IPS DF 4.7 (cell line): ENCODE measurements at regions not wholly inside any gene's neighbourhood (a gene's known extent, or its start where the extent isn't known, plus 50 kb on each side); places are given as distances from the start of the nearest gene placed in this dataset.
"Not testable (repeated sequence)": the region's sequence is repeated elsewhere in the genome, so short reads cannot be mapped to it uniquely, and the experiment has no call there.

Source experiments
- DNase-seq: peaks from one replicate; pipeline ENCODE4 v3.0.0-alpha.2; 2013; ENCODE audit warnings: low spot score; ENCODE audit errors: extremely low read depth

DNA sequence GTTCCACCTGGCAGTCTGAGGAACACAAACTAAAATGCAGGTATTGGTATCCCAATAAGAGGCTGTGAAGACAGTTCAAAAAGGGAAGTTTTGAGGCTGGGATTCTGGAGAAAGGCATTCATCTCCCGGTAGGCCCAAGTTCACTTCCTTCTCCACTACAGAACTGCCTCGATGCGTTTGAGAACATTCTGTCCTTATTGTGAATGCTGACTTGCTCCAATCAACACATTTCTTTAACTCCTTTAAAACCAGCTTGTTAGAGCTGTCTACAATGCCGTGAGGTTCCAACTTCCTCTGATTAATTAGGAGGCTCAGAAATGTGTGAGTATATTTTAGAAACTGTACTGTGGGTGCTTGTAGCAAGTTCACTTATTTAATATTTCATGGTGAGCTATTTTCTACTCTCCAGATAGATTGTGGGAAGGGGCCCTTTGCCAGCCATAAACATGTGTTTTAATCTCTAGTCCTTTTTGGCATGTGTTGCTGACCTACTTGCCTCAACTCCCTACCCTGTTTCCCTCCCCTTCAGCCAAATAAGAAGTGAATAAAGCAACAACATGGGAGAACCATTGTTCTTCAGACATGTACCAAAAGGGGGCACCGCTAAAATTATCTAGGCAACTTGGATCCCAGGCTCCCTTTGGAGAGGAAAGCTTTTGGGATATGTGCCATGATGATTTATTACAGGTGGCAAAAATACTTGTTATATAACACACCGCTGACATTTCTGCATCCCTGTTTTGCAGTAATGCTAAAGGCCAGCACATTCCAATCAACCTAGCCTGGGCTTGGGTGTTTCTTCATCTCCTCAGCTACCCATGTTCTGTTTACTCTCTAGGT is 245.6 kb downstream of the BLID start:
- DNase-seq = no peak

GRCh38 chr11:121869478-121869877 is 246.5 kb downstream of the BLID start:
- no peak for DNase-seq

GRCh38 chr11:121866754-121867153 is 249.3 kb downstream of the BLID start:
- no peak for DNase-seq

GRCh38 chr11:121864660-121865059 is 251.4 kb downstream of the BLID start:
- no peak for DNase-seq

DNA sequence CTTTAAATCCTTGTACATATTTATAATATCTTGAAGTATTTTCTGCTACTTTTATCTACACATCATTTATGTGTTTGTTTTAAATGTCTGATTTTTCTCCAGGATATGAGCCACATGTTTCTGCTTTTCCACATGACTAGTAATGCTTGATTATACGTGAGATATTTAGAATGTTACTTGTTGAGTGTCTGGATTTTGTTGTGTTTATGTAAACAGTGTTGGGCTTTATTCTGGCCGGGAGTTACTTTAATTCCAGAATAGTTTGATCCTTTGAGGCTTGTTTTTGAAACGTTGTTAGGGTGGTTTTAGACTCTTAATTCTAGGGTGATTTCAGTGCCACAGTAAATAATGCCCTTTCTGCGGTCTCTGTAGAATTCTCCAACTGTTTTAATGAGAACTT is 252.9 kb downstream of the BLID start:
- DNase-seq = no peak

GRCh38 chr11:121855138-121855537 is 260.9 kb downstream of the BLID start:
- not testable (repeated sequence) for DNase-seq

DNA sequence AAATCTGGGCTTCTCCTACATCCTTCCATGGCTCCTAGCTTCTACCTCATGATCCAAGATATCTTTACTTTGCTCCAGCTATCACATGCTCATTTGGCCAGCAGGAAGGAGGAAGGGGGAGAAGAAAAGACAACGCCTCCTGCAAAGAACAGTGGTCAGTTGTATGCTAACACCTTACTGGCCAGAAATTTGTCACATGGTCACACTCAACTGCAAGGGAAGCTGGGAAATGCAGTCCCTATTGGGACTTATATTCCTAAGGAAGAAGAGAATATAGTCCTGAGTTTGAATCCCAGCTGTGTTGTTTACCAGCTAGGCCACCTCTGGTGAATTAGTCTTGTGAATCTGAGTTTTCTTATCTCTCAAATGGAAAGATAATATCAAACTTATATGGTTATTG is 272.0 kb downstream of the BLID start:
- no peak for DNase-seq

DNA sequence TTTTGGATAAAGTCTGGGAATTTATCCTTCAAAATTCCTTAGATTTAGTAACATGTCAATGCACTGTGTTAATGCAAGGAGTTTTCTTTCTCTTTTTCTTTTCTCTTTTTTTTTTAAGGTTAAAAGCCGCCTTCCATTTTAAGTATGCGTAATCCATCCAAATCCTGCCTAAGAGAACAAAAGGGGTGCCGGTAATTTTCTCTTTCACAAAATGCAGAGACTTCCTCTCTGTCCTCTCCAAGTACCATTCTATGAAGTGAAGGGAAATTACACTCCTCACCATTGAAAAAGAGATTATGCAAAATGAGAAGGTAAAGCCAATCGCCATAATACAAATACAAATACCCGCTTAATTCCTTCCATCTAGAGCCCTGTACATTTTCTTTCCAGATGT is 273.8 kb downstream of the BLID start:
- no peak for DNase-seq

- no peak for DNase-seq
These were observed 274.4 kb downstream of the BLID start for GRCh38 chr11:121841487-121842191.

- no peak for DNase-seq
These were observed 276.2 kb downstream of the BLID start for GRCh38 chr11:121839781-121840180.

- DNase-seq = no peak
These were observed 277.4 kb downstream of the BLID start for GRCh38 chr11:121838571-121838970.

GRCh38 chr11:121833970-121834369 is 282.0 kb downstream of the BLID start:
- DNase-seq = no peak

GRCh38 chr11:121829159-121829643 is 286.8 kb downstream of the BLID start:
- DNase-seq = no peak

GRCh38 chr11:121814962-121815361 is 301.1 kb downstream of the BLID start:
- DNase-seq = no peak

GRCh38 chr11:121814296-121814695 is 301.7 kb downstream of the BLID start:
- no peak for DNase-seq

- DNase-seq = no peak
These were observed 305.7 kb downstream of the BLID start for GRCh38 chr11:121810291-121810690.

- no peak for DNase-seq
These were observed 307.9 kb downstream of the BLID start for GRCh38 chr11:121808096-121808495.

GRCh38 chr11:121807051-121807450 is 309.0 kb downstream of the BLID start:
- DNase-seq = no peak

DNA sequence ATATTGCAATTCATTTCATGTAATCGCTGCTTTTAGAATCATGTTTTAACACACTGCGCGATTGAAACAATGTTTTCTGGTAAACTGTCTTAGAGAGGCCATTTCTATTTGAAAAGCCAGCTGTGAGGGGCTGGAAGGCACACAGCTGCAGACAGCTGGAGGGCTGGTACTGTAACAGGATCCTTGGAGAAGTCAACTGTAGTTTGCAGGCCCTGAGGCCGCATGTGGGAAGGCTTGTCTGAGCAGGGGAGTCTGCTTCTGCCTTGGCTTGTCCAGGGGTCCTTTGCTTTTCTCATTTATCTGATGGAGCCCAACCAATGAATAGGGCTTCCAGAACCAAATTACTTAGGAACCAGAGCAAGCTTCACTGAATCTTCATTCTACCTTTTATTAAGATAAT is 313.5 kb downstream of the BLID start:
- no peak for DNase-seq

DNA sequence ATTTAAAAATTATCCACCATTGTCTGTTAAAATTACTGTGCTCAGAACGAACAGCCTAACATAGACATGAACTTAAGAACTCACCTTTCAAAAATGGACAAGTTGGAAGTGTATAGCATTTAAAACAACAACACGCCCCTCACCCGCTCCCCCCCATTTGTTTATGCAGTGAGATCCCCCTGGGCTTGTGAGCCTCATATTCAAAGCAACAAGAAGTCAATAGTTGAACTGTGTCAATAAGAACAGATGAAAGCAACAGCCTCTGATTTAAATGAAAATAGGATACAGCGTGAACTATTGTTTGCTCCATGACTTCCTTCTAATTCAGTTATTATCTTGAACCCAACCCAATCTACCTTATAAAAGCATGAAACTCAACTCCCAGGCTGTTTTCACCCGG is 314.2 kb downstream of the BLID start:
- no peak for DNase-seq

- DNase-seq = no peak
These were observed 314.6 kb downstream of the BLID start for GRCh38 chr11:121801394-121801748.

- peak; percentile 66 for DNase-seq
These were observed 315.2 kb downstream of the BLID start for GRCh38 chr11:121800731-121801393.
